ENCODE measurements at regions not wholly inside any gene's neighbourhood (a gene's known extent, or its start where the extent isn't known, plus 50 kb on each side); places are given as distances from the start of the nearest gene placed in this dataset.

DNA sequence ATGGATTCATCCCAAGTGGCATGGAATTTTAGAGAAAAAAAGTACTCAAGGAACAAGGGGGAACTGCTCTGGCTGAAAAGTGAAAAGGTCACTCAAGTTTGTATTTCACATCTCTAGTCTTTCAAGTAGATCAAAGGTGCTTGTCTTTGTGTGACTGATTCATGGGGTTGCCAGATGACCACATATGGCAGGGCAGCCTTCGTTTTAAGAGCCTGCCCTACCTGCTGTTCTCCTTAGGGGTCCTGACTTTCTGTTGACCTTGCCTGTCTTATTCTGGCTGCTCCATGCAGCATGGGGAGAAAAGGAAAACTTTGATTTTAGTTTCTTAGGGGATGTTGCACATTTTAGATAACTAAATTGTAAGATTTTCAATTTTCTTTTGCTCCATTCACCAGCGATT, 877.7 kb downstream of the TLE1 start:
- Histone ChIP-seq H3K4me1 (ENCODE audit: control insufficient read depth, insufficient read depth, low read length) (no peaks in the 10 kb centered on the region), H3K27me3 (ENCODE audit: control insufficient read depth, insufficient read depth, low read length) (no peaks in the 10 kb centered on the region), H3K9ac (ENCODE audit: low read depth, low read length) (no peak overlapping the region), H3K4me3 (ENCODE audit: low read depth, low read length) (no peak overlapping the region), H3K36me3 (ENCODE audit: control insufficient read depth, insufficient read depth, low read length) (no peaks in the 10 kb centered on the region), H3K9me3 (ENCODE audit: control insufficient read depth, insufficient read depth, low read length) (no peaks in the 10 kb centered on the region)

DNA sequence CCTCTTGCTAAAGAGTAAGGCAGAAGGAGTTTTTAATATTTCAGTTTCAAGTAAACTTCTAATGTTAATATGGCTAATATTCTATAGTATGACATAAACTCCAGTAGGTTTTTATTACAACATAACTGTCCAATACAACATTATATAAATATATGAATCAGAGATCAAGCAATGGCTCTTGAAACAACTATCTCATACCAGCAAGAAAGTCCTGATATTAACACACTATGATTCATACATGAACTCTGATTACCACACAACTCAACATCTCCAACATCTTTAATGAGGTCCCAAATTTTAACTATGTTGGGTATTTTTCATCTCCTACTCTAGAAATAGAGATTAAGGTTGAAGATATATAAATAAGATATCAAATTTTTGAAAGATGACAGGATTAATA, 878.3 kb downstream of the TLE1 start:
- Histone ChIP-seq H3K4me3 (ENCODE audit: low read depth, low read length) (no peak overlapping the region), H3K9ac (ENCODE audit: low read depth, low read length) (no peak overlapping the region), H3K27me3 (ENCODE audit: control insufficient read depth, insufficient read depth, low read length) (no peaks in the 10 kb centered on the region), H3K9me3 (ENCODE audit: control insufficient read depth, insufficient read depth, low read length) (no peaks in the 10 kb centered on the region), H3K4me1 (ENCODE audit: control insufficient read depth, insufficient read depth, low read length) (no peaks in the 10 kb centered on the region), H3K36me3 (ENCODE audit: control insufficient read depth, insufficient read depth, low read length) (no peaks in the 10 kb centered on the region)

DNA sequence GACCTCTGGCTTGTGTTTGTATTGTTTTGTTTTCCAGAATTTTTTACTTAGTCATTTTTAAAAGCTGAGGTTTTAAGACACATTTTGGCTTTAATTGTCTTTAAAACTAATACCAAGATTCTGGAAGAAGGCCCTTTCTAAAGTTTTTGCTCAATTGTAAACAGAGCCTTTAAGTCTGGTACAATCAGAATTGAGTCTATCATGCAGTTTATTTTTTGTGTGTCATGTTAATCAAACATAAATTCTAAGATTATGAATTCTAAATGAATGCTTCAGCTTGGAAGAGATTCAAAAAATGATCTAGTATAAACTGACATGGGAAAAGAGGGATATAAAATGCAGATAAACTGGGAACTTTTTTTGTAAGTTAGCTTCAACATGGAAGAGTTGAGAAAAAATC, 882.7 kb downstream of the TLE1 start:
- Histone ChIP-seq H3K9ac (ENCODE audit: low read depth, low read length) (no peak overlapping the region), H3K27me3 (ENCODE audit: control insufficient read depth, insufficient read depth, low read length) (no peaks in the 10 kb centered on the region), H3K9me3 (ENCODE audit: control insufficient read depth, insufficient read depth, low read length) (no peaks in the 10 kb centered on the region), H3K36me3 (ENCODE audit: control insufficient read depth, insufficient read depth, low read length) (no peaks in the 10 kb centered on the region), H3K4me1 (ENCODE audit: control insufficient read depth, insufficient read depth, low read length) (no peaks in the 10 kb centered on the region), H3K4me3 (ENCODE audit: low read depth, low read length) (no peak overlapping the region)

DNA sequence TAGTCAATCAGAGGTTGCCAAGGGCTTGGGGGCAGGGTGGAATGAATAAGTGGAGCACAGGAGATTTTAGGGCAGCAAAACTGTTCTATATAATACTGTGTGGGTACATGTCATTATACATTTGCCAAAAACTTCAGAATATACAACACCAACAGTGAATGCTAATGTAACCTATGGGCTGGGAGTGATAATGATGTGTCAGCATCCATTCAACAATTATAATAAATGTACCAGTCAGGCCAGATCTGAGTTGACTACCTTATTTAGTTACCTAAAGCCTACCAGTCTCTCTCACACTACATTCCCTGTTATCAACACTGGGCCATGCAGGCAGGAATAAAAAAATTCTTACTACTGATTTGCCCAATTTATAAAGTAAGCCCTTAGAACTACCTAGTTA, 884.5 kb downstream of the TLE1 start:
- no peaks in the 10 kb centered on the region for H3K36me3 ChIP-seq (ENCODE audit: control insufficient read depth, insufficient read depth, low read length)
- H3K4me1 ChIP-seq (ENCODE audit: control insufficient read depth, insufficient read depth, low read length) = no peaks in the 10 kb centered on the region
- no peak overlapping the region for H3K9ac ChIP-seq (ENCODE audit: low read depth, low read length)
- H3K27me3 ChIP-seq (ENCODE audit: control insufficient read depth, insufficient read depth, low read length) = no peaks in the 10 kb centered on the region
- no peak overlapping the region for H3K4me3 ChIP-seq (ENCODE audit: low read depth, low read length)
- H3K9me3 ChIP-seq (ENCODE audit: control insufficient read depth, insufficient read depth, low read length) = no peaks in the 10 kb centered on the region

DNA sequence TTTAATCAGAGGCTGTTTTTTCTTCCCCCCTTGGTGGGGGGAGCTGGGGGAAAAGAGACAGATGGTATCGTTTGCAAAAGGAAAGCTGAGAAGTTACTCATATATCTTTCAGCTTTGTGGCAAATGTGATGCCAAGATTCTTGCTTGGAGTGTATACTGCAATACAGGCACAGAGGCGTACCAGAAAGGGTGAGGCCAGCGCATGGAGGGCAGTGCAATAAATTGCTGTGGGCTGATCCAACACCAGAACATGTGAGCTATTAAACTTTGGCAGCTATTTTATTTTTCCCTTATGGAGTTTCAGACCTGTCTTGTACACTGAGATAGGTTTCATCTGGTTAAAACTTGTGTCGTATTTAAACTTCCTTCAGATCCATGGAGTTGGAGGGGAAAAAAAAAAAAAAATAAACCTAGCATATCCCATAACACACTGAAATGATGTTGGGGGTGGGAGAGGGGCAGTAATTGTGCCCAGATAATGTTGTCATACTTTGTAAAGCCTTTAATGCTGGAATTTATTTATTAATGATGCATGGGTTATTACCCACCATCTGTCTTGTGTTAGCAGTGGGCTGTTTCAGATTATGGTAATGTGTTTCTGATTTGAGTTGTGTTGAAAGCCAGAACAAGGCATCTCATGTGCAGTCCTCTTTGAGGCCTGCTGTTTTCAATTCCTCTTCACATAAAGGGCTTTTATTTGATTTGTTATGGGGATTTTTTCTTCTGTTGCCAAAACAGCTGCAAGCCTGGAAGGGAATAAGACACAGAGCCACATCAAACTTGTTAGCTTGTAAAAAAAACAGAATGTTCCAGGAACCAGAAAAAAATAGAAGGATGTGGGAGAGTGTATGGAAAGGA, 891.3 kb downstream of the TLE1 start:
- no peak overlapping the region for H3K9ac ChIP-seq (ENCODE audit: low read depth, low read length)
- no peak overlapping the region for H3K4me3 ChIP-seq (ENCODE audit: low read depth, low read length)
- no peaks in the 10 kb centered on the region for H3K36me3 ChIP-seq (ENCODE audit: control insufficient read depth, insufficient read depth, low read length)
- no peaks in the 10 kb centered on the region for H3K27me3 ChIP-seq (ENCODE audit: control insufficient read depth, insufficient read depth, low read length)
- H3K4me1 ChIP-seq (ENCODE audit: control insufficient read depth, insufficient read depth, low read length) = no peaks in the 10 kb centered on the region
- no peaks in the 10 kb centered on the region for H3K9me3 ChIP-seq (ENCODE audit: control insufficient read depth, insufficient read depth, low read length)

DNA sequence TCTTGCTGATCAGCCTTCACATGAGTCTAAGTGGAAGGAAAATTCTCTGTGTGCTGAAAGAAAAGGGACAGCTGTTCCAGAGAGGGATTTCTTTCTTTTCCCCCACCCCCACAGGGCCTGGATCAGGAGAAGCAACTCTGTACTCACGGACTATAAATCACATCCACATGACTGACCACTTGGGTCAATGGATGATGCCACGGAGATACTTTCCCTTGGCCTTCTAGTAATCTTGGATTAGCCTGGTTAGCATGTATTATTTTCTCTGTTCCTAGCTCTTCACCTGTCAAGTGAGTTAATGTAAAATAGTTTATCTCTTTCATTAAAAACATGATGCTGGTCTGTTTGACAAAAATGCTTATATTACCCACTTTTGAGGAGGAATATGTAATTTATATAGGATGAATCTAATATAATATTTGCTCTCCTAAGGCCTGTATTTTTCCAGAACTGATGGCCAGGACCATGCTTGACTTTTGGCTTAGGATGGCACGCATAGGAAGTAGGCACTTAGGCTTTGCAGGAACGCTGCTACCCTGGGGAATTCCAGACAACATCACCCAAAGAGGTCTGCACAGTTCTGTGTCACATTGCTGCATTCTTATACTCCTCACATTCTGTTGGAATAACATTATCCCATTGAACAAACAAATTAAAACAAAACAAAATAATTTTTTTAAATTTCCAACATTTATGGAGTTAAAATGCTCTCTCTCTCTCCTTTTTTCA, 892.1 kb downstream of the TLE1 start:
- no peaks in the 10 kb centered on the region for H3K9me3 ChIP-seq (ENCODE audit: control insufficient read depth, insufficient read depth, low read length)
- no peaks in the 10 kb centered on the region for H3K4me1 ChIP-seq (ENCODE audit: control insufficient read depth, insufficient read depth, low read length)
- H3K9ac ChIP-seq (ENCODE audit: low read depth, low read length) = no peak overlapping the region
- H3K36me3 ChIP-seq (ENCODE audit: control insufficient read depth, insufficient read depth, low read length) = no peaks in the 10 kb centered on the region
- H3K27me3 ChIP-seq (ENCODE audit: control insufficient read depth, insufficient read depth, low read length) = no peaks in the 10 kb centered on the region
- no peak overlapping the region for H3K4me3 ChIP-seq (ENCODE audit: low read depth, low read length)

DNA sequence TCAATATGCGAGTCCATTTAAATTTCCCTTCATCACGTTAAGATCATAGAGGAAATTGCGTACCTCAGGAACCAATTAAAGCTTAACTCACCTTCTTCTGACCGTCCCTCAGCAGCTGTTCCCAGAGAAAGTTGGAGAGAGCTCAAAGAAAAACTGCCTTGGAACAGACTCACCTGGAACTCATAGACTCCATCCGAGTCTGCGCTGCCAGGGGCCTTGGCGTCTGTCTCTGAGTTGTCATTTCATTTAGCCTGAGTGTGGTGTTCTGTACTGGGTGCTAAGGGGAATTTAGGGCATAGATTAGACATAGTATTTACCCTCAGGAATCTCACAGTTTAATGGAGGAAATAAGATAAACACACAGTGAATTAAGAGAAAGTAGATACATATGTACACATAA, 892.7 kb downstream of the TLE1 start:
- Histone ChIP-seq H3K4me3 (ENCODE audit: low read depth, low read length) (no peak overlapping the region), H3K9ac (ENCODE audit: low read depth, low read length) (no peak overlapping the region), H3K36me3 (ENCODE audit: control insufficient read depth, insufficient read depth, low read length) (no peaks in the 10 kb centered on the region), H3K27me3 (ENCODE audit: control insufficient read depth, insufficient read depth, low read length) (no peaks in the 10 kb centered on the region), H3K4me1 (ENCODE audit: control insufficient read depth, insufficient read depth, low read length) (no peaks in the 10 kb centered on the region), H3K9me3 (ENCODE audit: control insufficient read depth, insufficient read depth, low read length) (no peaks in the 10 kb centered on the region)

DNA sequence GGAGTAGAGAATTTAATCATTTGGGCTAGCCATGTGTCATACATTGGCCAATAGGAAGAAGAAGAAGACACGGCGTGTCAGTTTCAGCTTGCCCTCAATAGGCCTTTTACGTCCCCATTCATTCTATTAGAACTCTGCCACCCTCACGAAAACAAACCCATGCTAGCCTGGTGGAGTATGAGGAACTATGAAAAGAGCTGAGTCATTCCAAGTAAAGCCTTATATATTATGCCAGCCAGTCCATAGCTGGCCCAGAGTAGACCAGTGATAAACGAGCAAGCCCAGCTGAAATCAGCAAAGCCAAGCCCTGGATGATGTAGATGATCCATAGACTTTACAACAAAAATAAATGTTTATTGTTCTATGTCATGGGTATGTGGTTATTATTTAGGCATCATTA, 895.1 kb downstream of the TLE1 start:
- Histone ChIP-seq H3K9ac (ENCODE audit: low read depth, low read length) (no peak overlapping the region), H3K4me3 (ENCODE audit: low read depth, low read length) (no peak overlapping the region), H3K27me3 (ENCODE audit: control insufficient read depth, insufficient read depth, low read length) (no peaks in the 10 kb centered on the region), H3K36me3 (ENCODE audit: control insufficient read depth, insufficient read depth, low read length) (no peaks in the 10 kb centered on the region), H3K4me1 (ENCODE audit: control insufficient read depth, insufficient read depth, low read length) (no peaks in the 10 kb centered on the region), H3K9me3 (ENCODE audit: control insufficient read depth, insufficient read depth, low read length) (no peaks in the 10 kb centered on the region)

DNA sequence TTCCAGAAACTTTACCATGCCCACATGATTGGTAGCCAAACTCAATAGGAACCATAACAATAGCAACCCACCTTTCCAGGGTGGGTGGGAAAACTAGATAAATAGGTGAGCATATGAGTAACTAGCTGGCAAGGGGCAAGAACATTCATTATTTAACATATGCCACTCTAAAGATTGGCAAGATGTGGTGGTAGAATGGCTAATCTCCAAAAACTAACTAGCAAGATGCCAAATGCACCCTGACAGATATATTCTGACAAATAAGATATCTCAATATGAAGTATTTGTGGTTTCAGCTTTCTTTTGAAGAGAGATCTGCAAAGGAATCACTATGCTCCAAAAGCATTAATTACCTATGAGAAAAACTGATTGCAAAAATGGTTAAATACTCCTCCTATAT, 895.6 kb downstream of the TLE1 start:
- Histone ChIP-seq H3K4me1 (ENCODE audit: control insufficient read depth, insufficient read depth, low read length) (no peaks in the 10 kb centered on the region), H3K9ac (ENCODE audit: low read depth, low read length) (no peak overlapping the region), H3K36me3 (ENCODE audit: control insufficient read depth, insufficient read depth, low read length) (no peaks in the 10 kb centered on the region), H3K9me3 (ENCODE audit: control insufficient read depth, insufficient read depth, low read length) (no peaks in the 10 kb centered on the region), H3K27me3 (ENCODE audit: control insufficient read depth, insufficient read depth, low read length) (no peaks in the 10 kb centered on the region), H3K4me3 (ENCODE audit: low read depth, low read length) (no peak overlapping the region)

DNA sequence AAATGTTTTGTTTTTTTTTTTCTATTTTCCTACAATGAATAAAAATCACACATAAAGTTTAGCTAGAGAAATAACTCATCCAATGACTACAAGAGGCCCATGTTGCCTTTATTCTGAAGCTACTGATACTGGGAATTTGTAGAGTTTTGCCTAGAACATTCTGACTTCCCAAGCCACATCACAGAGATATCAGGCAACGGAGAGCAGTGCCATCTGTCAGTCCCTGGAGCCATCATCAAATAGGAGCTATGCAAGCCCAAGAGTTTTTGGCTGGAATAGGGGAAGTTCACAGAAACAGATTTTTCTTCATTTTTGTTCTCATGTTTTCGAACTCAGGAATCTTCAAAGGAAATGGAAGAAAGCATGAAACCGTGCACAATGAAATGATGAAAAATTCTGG, 896.6 kb downstream of the TLE1 start:
- Histone ChIP-seq H3K4me3 (ENCODE audit: low read depth, low read length) (no peak overlapping the region), H3K4me1 (ENCODE audit: control insufficient read depth, insufficient read depth, low read length) (no peaks in the 10 kb centered on the region), H3K9ac (ENCODE audit: low read depth, low read length) (no peak overlapping the region), H3K9me3 (ENCODE audit: control insufficient read depth, insufficient read depth, low read length) (no peaks in the 10 kb centered on the region), H3K36me3 (ENCODE audit: control insufficient read depth, insufficient read depth, low read length) (no peaks in the 10 kb centered on the region), H3K27me3 (ENCODE audit: control insufficient read depth, insufficient read depth, low read length) (no peaks in the 10 kb centered on the region)

DNA sequence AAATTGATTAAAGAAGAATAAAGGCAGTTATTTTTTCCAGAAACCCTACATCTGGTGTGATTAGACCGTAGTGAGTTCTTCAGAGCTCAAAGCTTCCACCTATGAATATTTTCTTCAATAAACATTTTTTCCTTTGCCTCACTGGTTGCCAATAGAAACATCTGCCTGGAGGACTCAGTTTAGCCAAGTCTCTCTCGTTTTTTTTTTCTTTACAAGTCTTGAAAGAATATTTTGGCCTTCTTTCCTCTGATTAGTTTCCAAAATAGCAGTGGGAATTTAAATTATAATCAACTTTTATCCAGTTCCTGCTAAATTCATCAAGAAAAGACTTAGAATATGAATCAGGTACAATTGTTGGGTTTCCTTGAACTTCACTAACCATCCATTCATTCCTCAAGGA, 897.5 kb downstream of the TLE1 start:
- no peak overlapping the region for H3K9ac ChIP-seq (ENCODE audit: low read depth, low read length)
- H3K27me3 ChIP-seq (ENCODE audit: control insufficient read depth, insufficient read depth, low read length) = no peaks in the 10 kb centered on the region
- H3K36me3 ChIP-seq (ENCODE audit: control insufficient read depth, insufficient read depth, low read length) = no peaks in the 10 kb centered on the region
- H3K9me3 ChIP-seq (ENCODE audit: control insufficient read depth, insufficient read depth, low read length) = no peaks in the 10 kb centered on the region
- H3K4me3 ChIP-seq (ENCODE audit: low read depth, low read length) = no peak overlapping the region
- H3K4me1 ChIP-seq (ENCODE audit: control insufficient read depth, insufficient read depth, low read length) = no peaks in the 10 kb centered on the region

DNA sequence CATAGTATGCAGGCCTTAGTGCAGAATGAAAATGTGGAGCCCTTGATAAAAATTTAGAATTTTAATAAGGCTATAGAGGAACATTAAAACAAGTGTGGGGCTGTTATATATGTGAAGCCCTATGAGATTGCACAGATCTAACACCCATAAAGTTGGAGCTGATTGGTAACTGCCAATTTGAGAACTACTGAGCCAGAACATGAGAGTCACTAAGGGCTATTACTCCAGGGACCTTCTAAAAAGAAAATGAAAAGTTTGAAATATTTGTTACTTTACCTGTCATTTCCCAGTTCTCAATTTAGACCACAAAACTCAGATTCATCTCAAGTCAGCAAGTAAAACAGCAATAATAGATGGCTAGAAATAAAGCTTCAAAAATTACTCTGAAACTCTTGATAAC, 898.6 kb downstream of the TLE1 start:
- no peak overlapping the region for H3K9ac ChIP-seq (ENCODE audit: low read depth, low read length)
- no peaks in the 10 kb centered on the region for H3K27me3 ChIP-seq (ENCODE audit: control insufficient read depth, insufficient read depth, low read length)
- no peak overlapping the region for H3K4me3 ChIP-seq (ENCODE audit: low read depth, low read length)
- H3K4me1 ChIP-seq (ENCODE audit: control insufficient read depth, insufficient read depth, low read length) = no peaks in the 10 kb centered on the region
- no peaks in the 10 kb centered on the region for H3K9me3 ChIP-seq (ENCODE audit: control insufficient read depth, insufficient read depth, low read length)
- no peaks in the 10 kb centered on the region for H3K36me3 ChIP-seq (ENCODE audit: control insufficient read depth, insufficient read depth, low read length)

Data from iPS-15b (cell line).